Endothelial cell of umbilical vein (primary cell): ENCODE measurements at regions not wholly inside any gene's neighbourhood (a gene's known extent, or its start where the extent isn't known, plus 50 kb on each side); places are given as distances from the start of the nearest gene placed in this dataset.

Source experiments
- CTCF ChIP-seq, 2 donors: IDR thresholded peaks; 1 replicate in 1 of 2; 2 replicates in 1 of 2; pipeline ENCODE4 v1.5.1; 2011; ENCODE audit warnings: low read length in 2 of 2, mild to moderate bottlenecking in 2 of 2, moderate library complexity in 2 of 2, control low read depth in 1 of 2, inconsistent platforms in 1 of 2, low read depth in 1 of 2; ENCODE audit not compliant: insufficient read depth in 1 of 2; ENCODE audit errors: extremely low read depth in 1 of 2
- POLR2AphosphoS5 ChIP-seq: IDR thresholded peaks from 2 replicates; pipeline ENCODE4 v1.6.1; 2012; ENCODE audit warnings: low read depth, mild to moderate bottlenecking, control low read depth, low read length, moderate library complexity; ENCODE audit not compliant: insufficient read depth

GRCh38 chr18:22773944-22774343 lies 159.2 kb upstream of the RBBP8 start:
- TF ChIP-seq POLR2AphosphoS5 (no peak), CTCF (IDR thresholded peaks at IDR 0.05; ENCODE audit: extremely low read depth in 1 of 2, insufficient read depth in 1 of 2, low read depth in 1 of 2, low read length in 2 of 2) (no peak)
